ENCODE measurements at regions not wholly inside any gene's neighbourhood (a gene's known extent, or its start where the extent isn't known, plus 50 kb on each side); places are given as distances from the start of the nearest gene placed in this dataset.

DNA sequence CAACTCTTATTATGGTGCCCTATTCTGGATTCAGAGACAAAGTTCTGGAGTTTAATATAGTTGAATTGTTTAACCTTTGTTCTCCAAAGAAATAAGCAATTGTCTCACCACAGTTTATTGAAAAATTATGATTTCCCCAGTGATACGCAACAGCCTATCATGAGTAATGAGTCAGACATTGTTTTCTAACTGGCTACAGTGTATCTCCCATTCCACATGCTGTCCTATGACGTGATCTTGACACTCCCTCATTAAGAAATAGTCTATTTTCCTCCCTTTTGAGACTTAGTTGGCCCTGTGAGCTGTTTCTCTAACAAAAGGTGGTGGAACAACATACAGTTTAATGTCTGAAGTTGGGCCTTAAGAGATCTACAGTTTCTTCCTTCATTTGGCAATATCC lies 1290.6 kb upstream of the CDH6 start:
- TF ChIP-seq GATA3 (IDR thresholded peaks at IDR 0.05; ENCODE audit: low read depth, low read length) = no peak
- TF ChIP-seq GATA2 (IDR thresholded peaks at IDR 0.05; ENCODE audit: low read depth, low read length) = no peak

DNA sequence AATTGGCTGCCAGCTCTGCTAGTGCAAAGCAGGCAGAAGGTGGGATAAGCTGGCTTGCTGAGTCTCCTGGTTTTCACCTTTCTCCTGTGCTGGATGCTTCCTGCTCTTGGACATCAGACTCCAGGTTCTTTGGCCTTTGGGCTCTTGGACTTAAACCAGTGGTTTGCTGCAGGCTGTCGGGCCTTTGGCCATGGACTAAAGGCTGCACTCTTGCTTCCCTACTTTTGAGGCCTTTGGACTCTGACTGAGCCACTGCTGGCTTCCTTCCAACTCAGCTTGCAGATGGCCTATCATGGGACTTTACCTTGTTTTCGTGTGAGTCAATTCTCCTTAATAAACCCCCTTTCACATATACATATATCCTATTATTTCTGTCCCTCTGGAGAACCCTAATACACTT lies 1293.9 kb upstream of the CDH6 start:
- TF ChIP-seq GATA2 (IDR thresholded peaks at IDR 0.05; ENCODE audit: low read depth, low read length) = no peak
- TF ChIP-seq GATA3 (IDR thresholded peaks at IDR 0.05; ENCODE audit: low read depth, low read length) = no peak

DNA sequence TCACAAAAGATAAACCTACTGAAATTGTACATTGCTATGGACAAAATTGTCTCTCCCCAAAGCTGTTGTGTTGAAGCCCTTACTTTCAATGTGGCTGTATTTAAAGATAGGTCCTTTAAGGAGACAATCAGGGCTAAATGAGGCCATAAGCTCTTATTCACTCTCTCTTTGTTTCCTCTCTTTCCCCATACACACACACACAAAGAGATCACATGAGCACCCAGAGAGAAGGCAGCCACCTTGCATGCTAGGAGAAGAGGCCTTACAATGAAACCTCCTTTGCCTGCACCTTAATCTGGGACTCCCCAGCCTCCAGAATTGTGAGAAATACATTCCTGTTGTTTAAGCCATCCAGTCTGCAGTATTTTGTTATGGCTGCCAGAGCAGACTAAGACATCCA lies 1295.6 kb upstream of the CDH6 start:
- no peak for TF ChIP-seq GATA3 (IDR thresholded peaks at IDR 0.05; ENCODE audit: low read depth, low read length)

DNA sequence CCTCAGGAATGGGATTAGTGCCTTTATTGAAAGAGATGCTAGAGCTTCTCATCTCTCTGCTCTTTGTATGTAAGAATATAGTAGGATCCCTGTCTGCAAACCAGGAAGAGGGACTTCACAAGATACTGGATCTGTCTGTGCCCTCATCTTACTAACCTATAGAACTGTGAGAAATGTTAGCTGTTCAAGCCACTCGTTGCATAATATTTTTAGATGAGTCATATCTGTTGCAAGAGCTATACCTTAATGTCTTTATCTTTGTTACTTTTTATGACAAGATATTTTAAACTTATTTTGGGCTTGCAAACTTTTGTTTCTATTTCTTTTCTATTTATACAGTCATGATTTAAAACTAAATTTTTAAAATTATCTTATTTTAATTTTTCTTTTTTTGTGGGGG lies 1296.8 kb upstream of the CDH6 start:
- no peak for TF ChIP-seq GATA3 (IDR thresholded peaks at IDR 0.05; ENCODE audit: low read depth, low read length)
- no peak for TF ChIP-seq GATA2 (IDR thresholded peaks at IDR 0.05; ENCODE audit: low read depth, low read length)

DNA sequence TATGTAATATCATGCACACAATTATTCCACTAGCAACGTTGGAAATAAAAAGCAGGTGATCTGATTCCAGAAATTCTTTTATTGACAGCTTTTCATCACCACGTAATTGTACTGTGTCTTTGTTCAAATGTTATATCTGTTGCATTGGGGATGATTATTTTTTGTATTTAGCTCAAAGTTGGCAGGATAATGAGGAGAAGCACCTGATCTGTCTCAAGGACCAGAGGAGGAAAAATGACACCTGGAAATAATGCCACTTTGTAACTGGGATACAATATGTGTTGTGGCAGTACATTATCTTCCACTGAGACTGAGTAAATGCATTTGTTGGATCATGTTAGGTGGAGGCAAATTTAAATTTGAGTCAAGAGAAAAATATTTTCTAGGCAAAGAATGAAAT lies 1298.8 kb upstream of the CDH6 start:
- TF ChIP-seq GATA2 (IDR thresholded peaks at IDR 0.05; ENCODE audit: low read depth, low read length) (no peak), GATA3 (IDR thresholded peaks at IDR 0.05; ENCODE audit: low read depth, low read length) (no peak)

DNA sequence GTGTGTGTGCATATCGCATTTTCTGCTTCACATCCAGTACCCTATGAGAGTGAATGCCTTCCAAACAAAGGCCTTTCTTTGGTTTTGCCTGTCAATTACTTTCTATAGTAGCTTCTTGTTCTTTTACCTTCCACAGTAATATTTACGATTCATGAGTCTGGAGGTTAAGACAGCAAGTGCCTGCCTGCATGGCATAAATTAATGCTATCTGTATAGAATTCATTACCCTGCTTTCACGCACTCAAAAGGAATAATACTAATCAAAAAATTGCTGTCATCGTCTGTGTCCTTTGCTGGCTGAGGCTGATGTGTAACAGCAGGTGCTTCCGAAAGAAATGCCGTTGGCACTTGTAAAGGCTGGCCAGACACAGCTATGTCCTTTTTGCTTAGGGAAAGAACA lies 1304.4 kb upstream of the CDH6 start:
- TF ChIP-seq GATA3 (IDR thresholded peaks at IDR 0.05; ENCODE audit: low read depth, low read length) = no peak

DNA sequence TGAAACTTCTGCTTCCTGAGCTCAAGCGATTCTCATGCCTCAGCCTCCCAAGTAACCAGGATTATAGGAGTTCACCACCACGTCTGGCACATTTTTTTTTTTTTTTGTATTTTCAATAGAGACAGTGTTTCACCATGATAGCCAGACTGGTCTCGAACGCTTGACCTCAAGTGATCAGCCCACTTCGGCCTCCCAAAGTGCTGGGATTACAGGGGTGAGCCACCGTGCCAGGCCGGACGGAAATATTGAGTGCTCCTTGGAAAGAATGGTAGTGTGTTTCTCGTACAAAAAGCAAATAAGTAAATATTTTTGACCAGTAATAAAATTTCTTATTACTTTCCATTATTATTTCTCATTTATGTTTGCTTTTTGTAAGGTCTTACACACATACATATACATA lies 1307.9 kb upstream of the CDH6 start:
- no peak for TF ChIP-seq GATA2 (IDR thresholded peaks at IDR 0.05; ENCODE audit: low read depth, low read length)
- TF ChIP-seq GATA3 (IDR thresholded peaks at IDR 0.05; ENCODE audit: low read depth, low read length) = no peak

DNA sequence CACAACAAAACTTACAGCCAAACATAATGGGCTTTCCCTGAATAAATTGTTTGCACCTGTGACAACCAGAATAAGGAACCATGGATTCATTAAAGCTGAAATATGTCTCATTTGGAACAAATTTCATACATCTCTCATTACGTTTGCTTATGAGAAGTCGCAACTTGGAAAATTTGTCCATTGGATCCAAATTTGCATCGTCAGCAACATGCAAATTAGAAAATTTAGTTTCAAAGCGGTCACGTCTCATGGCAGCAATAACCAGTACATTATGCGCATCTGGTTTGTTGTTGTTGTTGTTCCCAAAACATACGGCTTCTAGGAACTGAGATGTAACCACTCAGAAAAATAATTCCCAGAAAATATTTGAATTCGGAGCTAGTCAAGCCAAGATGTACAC lies 1311.5 kb upstream of the CDH6 start:
- TF ChIP-seq GATA3 (IDR thresholded peaks at IDR 0.05; ENCODE audit: low read depth, low read length) (no peak), GATA2 (IDR thresholded peaks at IDR 0.05; ENCODE audit: low read depth, low read length) (no peak)

DNA sequence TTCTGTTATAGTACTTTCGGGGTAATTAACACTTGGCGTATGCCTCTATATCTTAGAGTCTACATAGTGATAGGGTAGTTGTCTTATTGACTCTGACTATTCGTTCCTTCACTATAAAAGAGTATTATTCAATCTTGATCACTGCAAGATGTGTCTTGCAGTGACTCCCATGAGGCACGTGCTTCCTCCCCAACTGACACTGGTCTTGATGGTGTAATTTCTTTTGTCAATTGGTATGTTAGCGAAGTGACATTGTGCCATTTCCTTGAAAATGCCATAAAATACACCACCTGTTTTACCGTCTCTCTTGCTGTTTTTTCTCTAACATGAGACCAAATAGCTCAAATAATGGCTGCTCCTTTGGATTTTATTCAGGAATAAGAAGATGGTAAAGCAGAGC lies 1314.1 kb upstream of the CDH6 start:
- TF ChIP-seq GATA3 (IDR thresholded peaks at IDR 0.05; ENCODE audit: low read depth, low read length) = no peak
- no peak for TF ChIP-seq GATA2 (IDR thresholded peaks at IDR 0.05; ENCODE audit: low read depth, low read length)

DNA sequence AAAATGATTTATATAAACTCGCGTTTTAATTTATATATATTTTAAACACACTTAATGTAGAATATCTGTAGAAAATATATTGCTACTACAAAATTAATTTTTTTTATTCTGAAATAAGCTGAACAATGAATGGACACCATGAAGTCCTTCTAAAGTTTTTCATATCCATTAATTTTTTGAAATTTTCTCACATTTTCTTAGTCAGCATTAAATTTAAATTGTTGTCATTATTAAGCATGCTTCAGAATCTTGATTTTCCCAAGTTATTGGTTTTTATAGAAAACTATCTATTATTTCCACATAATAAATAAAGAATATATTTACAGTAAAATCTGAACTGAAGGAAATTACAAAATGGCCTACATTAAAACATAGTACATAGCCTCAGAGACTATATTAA lies 1314.9 kb upstream of the CDH6 start:
- TF ChIP-seq GATA3 (IDR thresholded peaks at IDR 0.05; ENCODE audit: low read depth, low read length) (no peak), GATA2 (IDR thresholded peaks at IDR 0.05; ENCODE audit: low read depth, low read length) (no peak)

DNA sequence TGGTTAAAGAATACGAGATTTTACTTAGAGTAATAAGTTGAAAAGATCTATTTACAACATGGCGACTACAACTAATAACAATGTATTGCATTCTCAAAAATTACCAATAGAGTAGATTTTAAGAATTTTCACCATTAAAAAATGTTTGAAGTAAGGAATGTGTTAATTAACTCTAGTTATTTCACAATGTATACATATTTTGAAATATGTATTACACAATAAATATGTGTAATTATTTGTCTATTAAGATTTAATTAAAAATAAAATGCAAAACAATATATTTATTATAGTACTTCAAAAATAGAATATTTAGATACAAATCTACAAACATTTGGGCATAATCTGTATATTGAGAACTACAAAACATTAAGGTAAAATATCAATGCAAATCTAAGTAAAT lies 1326.3 kb upstream of the CDH6 start:
- TF ChIP-seq GATA2 (IDR thresholded peaks at IDR 0.05; ENCODE audit: low read depth, low read length) = no peak
- no peak for TF ChIP-seq GATA3 (IDR thresholded peaks at IDR 0.05; ENCODE audit: low read depth, low read length)

DNA sequence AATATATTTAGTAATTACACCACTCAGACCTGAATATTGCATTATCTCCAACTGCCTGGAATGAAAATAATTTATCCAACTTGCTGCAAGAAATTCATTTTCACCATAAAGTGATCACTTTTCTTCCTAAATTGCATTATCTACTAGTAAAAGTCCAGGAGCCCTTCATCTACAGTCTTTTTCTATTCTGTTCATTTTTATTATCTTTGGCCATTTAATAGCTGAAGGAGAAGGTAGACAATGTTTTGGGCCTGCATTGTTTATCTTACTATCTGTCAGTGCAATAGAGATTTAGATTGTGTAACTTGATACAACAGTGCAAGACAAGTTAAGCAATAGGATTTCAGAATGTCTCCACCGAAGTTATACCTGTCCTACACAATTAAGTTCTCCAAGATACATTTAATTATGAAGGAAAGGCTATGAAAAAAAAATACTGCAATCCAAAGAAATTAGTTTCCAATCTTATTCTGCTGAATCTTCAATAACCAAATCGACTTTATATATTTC lies 1339.7 kb upstream of the CDH6 start:
- no peak for TF ChIP-seq GATA2 (IDR thresholded peaks at IDR 0.05; ENCODE audit: low read depth, low read length)
- no peak for TF ChIP-seq GATA3 (IDR thresholded peaks at IDR 0.05; ENCODE audit: low read depth, low read length)

DNA sequence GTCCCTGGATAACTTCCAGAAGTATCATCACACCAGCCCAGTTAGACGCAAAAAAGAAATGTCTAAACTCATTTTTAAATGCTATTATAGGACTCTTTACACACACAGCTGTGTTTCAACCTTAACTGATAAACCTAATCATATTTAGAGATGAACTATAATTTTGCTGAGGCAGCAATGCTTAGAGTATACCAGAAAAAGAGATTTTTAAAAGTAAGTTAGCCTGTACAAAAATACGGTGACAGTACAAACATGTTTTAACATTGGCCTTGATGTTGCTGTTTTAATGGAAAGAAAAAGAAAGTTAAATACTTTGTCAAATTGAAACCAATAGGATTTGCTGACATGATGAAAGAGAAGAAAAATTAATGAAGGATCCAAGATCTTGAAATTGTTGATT lies 1341.2 kb upstream of the CDH6 start:
- no peak for TF ChIP-seq GATA2 (IDR thresholded peaks at IDR 0.05; ENCODE audit: low read depth, low read length)
- no peak for TF ChIP-seq GATA3 (IDR thresholded peaks at IDR 0.05; ENCODE audit: low read depth, low read length)

DNA sequence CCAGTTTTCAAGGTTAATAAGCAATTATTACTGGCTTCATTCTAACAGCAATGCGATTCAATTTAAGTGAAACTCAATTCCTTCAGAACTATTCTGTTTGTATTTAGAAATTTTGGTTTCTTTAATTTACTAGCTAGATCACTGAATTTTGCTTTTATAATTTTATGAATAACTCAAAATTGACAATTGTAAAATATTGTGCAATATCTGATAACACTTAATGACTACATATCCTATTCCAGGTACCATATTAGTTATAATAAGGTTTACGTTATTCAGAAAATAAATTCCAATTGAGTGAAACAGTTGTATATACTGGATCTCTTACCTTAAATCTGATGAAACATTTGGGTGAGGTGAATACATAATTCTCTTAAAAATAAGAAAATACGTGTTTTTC lies 1348.3 kb upstream of the CDH6 start:
- TF ChIP-seq GATA3 (IDR thresholded peaks at IDR 0.05; ENCODE audit: low read depth, low read length) (no peak), GATA2 (IDR thresholded peaks at IDR 0.05; ENCODE audit: low read depth, low read length) (no peak)

DNA sequence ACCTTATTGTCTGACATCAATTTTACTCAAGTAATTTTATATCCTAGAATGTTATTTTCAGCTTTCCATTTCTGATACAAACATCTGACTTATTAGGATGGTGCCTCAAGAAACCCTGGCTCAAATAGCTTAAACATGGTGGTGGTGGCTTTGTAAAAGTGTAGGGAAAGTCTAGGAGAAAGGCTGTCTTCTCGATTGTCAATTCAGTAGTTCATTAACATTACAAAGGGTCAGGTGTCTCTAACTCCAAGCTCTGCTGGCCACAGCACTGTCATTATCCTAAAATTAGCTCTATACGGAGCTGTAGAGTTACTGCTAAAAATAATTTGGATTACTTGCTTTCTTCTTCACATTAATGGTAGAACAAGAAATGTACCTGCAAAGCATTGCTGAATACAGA lies 1360.1 kb upstream of the CDH6 start:
- TF ChIP-seq GATA2 (IDR thresholded peaks at IDR 0.05; ENCODE audit: low read depth, low read length) (no peak), GATA3 (IDR thresholded peaks at IDR 0.05; ENCODE audit: low read depth, low read length) (no peak)

DNA sequence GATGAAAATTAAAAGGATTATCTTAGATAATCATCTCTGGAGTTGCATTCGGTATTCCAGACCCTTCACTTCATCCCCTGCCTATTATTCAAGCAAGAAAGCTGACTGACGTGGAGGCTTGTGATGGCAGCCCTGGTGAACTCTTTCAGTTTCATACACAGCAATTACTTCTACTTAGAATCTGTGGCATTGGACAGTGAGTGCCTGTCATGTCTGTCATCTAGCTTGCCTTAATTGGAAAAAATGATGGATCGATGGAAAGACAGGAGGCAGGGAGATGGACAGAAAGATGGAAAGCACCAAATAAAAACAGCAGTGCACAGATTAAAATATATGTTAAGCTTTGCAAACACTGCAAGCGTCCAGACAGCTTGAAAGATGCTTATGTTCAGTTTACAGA lies 1371.0 kb upstream of the CDH6 start:
- TF ChIP-seq GATA2 (IDR thresholded peaks at IDR 0.05; ENCODE audit: low read depth, low read length) (no peak), GATA3 (IDR thresholded peaks at IDR 0.05; ENCODE audit: low read depth, low read length) (no peak)
